Neural progenitor cell (in vitro differentiated cells): ENCODE measurements at regions not wholly inside any gene's neighbourhood (a gene's known extent, or its start where the extent isn't known, plus 50 kb on each side); places are given as distances from the start of the nearest gene placed in this dataset.

ENCODE experiments used
- CTCF ChIP-seq: fragments of 200-600 bp; sonication (generic); IDR thresholded peaks from 2 replicates; pipeline ENCODE4 v1.5.1; 2017; ENCODE audit warnings: antibody characterized with exemption, mild to moderate bottlenecking
- EZH2 ChIP-seq: fragments of 200-600 bp; sonication (generic); IDR thresholded peaks from 2 replicates; pipeline ENCODE4 v1.6.1; 2017; ENCODE audit warnings: antibody characterized with exemption, mild to moderate bottlenecking, moderate library complexity
- EZH2phosphoT487 ChIP-seq: fragments of 200-600 bp; sonication (generic); IDR thresholded peaks from 2 replicates; pipeline ENCODE4 v1.6.1; 2017; ENCODE audit warnings: antibody characterized with exemption

- TF ChIP-seq CTCF (no peak), EZH2 (no peak), EZH2phosphoT487 (no peak)
Observed at GRCh38 chr3:22981166-22981565, 222.0 kb upstream of the UBE2E2 start.
